ENCODE measurements at regions not wholly inside any gene's neighbourhood (a gene's known extent, or its start where the extent isn't known, plus 50 kb on each side); places are given as distances from the start of the nearest gene placed in this dataset.
"Not testable (repeated sequence)": the region's sequence is repeated elsewhere in the genome, so short reads cannot be mapped to it uniquely, and the experiment has no call there.

- no peak for DNase-seq
These were observed 58.0 kb upstream of the AHI1 start for GRCh38 chr6:135555550-135555949.

GRCh38 chr6:135557582-135557981 is 60.0 kb upstream of the AHI1 start:
- no peak for DNase-seq

- not testable (repeated sequence) for DNase-seq
These were observed 68.1 kb upstream of the AHI1 start for GRCh38 chr6:135565605-135566004.

GRCh38 chr6:135566311-135567068 is 69.0 kb upstream of the AHI1 start:
- no peak for DNase-seq

- DNase-seq = no peak
These were observed 70.0 kb upstream of the AHI1 start for GRCh38 chr6:135567375-135568083.

- DNase-seq = peak; percentile 53
These were observed 70.8 kb upstream of the AHI1 start for GRCh38 chr6:135568379-135568778.

- DNase-seq = no peak
These were observed 74.5 kb upstream of the AHI1 start for GRCh38 chr6:135572051-135572450.

GRCh38 chr6:135575629-135576028 is 78.1 kb upstream of the AHI1 start:
- DNase-seq = no peak

GRCh38 chr6:135576055-135576454 is 78.5 kb upstream of the AHI1 start:
- DNase-seq = no peak

GRCh38 chr6:135577059-135577538 is 79.6 kb upstream of the AHI1 start:
- DNase-seq = no peak

- DNase-seq = no peak
These were observed 81.4 kb upstream of the AHI1 start for GRCh38 chr6:135578976-135579375.

GRCh38 chr6:135581211-135581610 is 83.7 kb upstream of the AHI1 start:
- no peak for DNase-seq

- no peak for DNase-seq
These were observed 85.8 kb upstream of the AHI1 start for GRCh38 chr6:135583256-135583761.

GRCh38 chr6:135586388-135586787 is 88.8 kb upstream of the AHI1 start:
- no peak for DNase-seq

- no peak for DNase-seq
These were observed 89.3 kb upstream of the AHI1 start for GRCh38 chr6:135586844-135587243.

GRCh38 chr6:135592276-135592675 is 94.7 kb upstream of the AHI1 start:
- DNase-seq = no peak

- DNase-seq = no peak
These were observed 96.5 kb upstream of the AHI1 start for GRCh38 chr6:135594000-135594399.

- no peak for DNase-seq
These were observed 102.7 kb upstream of the AHI1 start for GRCh38 chr6:135600086-135600702.

- no peak for DNase-seq
These were observed 103.4 kb upstream of the AHI1 start for GRCh38 chr6:135600931-135601330.

GRCh38 chr6:135601857-135602256 is 104.3 kb upstream of the AHI1 start:
- DNase-seq = no peak

- DNase-seq = no peak
These were observed 105.7 kb upstream of the AHI1 start for GRCh38 chr6:135603249-135603648.

GRCh38 chr6:135604035-135604860 is 106.7 kb upstream of the AHI1 start:
- DNase-seq = no peak

- no peak for DNase-seq
These were observed 107.8 kb upstream of the AHI1 start for GRCh38 chr6:135605278-135605790.
